H1 (cell line): ENCODE measurements at regions not wholly inside any gene's neighbourhood (a gene's known extent, or its start where the extent isn't known, plus 50 kb on each side); places are given as distances from the start of the nearest gene placed in this dataset.

Experiments used
- CTCF ChIA-PET: fragments of 300-600 bp; sonication (Branson Sonifier 250); formaldehyde crosslinking; loops from one replicate; lab custom pipeline; 2021; ENCODE audit not compliant: partially characterized antibody; lab: Charles Lee
- POLR2A ChIA-PET: fragments of 300-600 bp; sonication (Branson Sonifier 250); formaldehyde crosslinking; loops from one replicate; lab custom pipeline; 2021; ENCODE audit warnings: inconsistent platforms; ENCODE audit not compliant: partially characterized antibody; lab: Charles Lee
- DNase-seq, 2 experiments: peaks; one replicate each; pipeline versions ENCODE4 v3.0.0 to v3.0.0-alpha.2; 2010 to 2022; ENCODE audit warnings: low spot score in 2 of 2, low read depth in 1 of 2, mixed read lengths in 1 of 2
- FAIRE-seq: peaks from 2 replicates; lab custom pipeline; 2011; peaks lifted over from hg19 to GRCh38; lab: Jason Lieb, UNC
- H2AFZ ChIP-seq: 2 replicates; pipeline ENCODE4 v1.8.1; 2012; ENCODE audit warnings: low read length, inconsistent platforms
- H2AK5ac ChIP-seq: 2 replicates; pipeline ENCODE4 v1.6.1; 2013; ENCODE audit warnings: low read depth, low read length
- H2BK120ac ChIP-seq: replicated peaks from 2 replicates; pipeline ENCODE3; 2013; ENCODE audit warnings: low read depth, low read length, inconsistent platforms
- H2BK12ac ChIP-seq: 2 replicates; pipeline ENCODE4 v1.6.1; 2013; ENCODE audit warnings: low read depth, low read length
- H2BK15ac ChIP-seq: 2 replicates; pipeline ENCODE4 v1.6.1; 2013; ENCODE audit warnings: low read length
- H2BK20ac ChIP-seq: 2 replicates; pipeline ENCODE4 v1.6.1; 2013; ENCODE audit warnings: low read length
- H2BK5ac ChIP-seq: 2 replicates; pipeline ENCODE4 v1.6.1; 2013; ENCODE audit warnings: low read depth, low read length
- H3K14ac ChIP-seq: 2 replicates; pipeline ENCODE4 v1.6.1; 2013; ENCODE audit warnings: inconsistent platforms; ENCODE audit not compliant: insufficient read length
- H3K18ac ChIP-seq: 2 replicates; pipeline ENCODE4 v1.6.1; 2013; ENCODE audit warnings: low read length; ENCODE audit errors: extremely low read depth
- H3K23ac ChIP-seq: 2 replicates; pipeline ENCODE4 v1.6.1; 2013; ENCODE audit warnings: inconsistent platforms; ENCODE audit not compliant: insufficient read length
- H3K23me2 ChIP-seq: 2 replicates; pipeline ENCODE4 v1.6.1; 2013; ENCODE audit warnings: low read depth, low read length
- H3K27ac ChIP-seq: 2 replicates; pipeline ENCODE4 v1.6.1; 2011; ENCODE audit warnings: low read depth, low read length, inconsistent platforms
- H3K27me3 ChIP-seq, 4 experiments: replicated peaks in 1 of 4; 1 replicate in 1 of 4; 2 replicates in 3 of 4; pipeline versions ENCODE4 v1.6.1 to v1.8.1; 2011 to 2013; ENCODE audit warnings: low read length in 3 of 4, mild to moderate bottlenecking in 3 of 4, inconsistent platforms in 2 of 4, mixed read lengths in 2 of 4, moderate library complexity in 1 of 4; ENCODE audit not compliant: control insufficient read depth in 3 of 4, insufficient read depth in 3 of 4; ENCODE audit errors: extremely low read depth in 1 of 4
- H3K36me3 ChIP-seq, 4 experiments: 2 replicates each; pipeline versions ENCODE4 v1.6.1 to v1.8.1; 2011 to 2013; ENCODE audit warnings: mild to moderate bottlenecking in 4 of 4, low read length in 3 of 4, moderate library complexity in 2 of 4, control low read depth in 1 of 4, inconsistent platforms in 1 of 4; ENCODE audit not compliant: insufficient read depth in 4 of 4, control insufficient read depth in 2 of 4
- H3K4ac ChIP-seq: replicated peaks from 2 replicates; pipeline ENCODE3; 2013; ENCODE audit warnings: low read length, low read depth, mixed read lengths, inconsistent platforms; ENCODE audit not compliant: insufficient read length
- H3K4me1 ChIP-seq, 4 experiments: replicated peaks in 1 of 4; 1 replicate in 1 of 4; 2 replicates in 3 of 4; pipeline versions ENCODE4 v1.6.1 to v1.8.1; 2011 to 2013; ENCODE audit warnings: low read length in 3 of 4, inconsistent platforms in 2 of 4, mixed read lengths in 1 of 4; ENCODE audit not compliant: insufficient read depth in 4 of 4, control insufficient read depth in 3 of 4
- H3K4me2 ChIP-seq, 2 experiments: 2 replicates each; pipeline versions ENCODE4 v1.6.1 to v1.8.1; 2011 to 2013; ENCODE audit warnings: low read depth in 2 of 2, low read length in 2 of 2, control low read depth in 1 of 2, inconsistent platforms in 1 of 2, mild to moderate bottlenecking in 1 of 2; ENCODE audit not compliant: insufficient read depth in 1 of 2
- H3K4me3 ChIP-seq, 4 experiments: fragments of 200-600, 300-600 bp in 1 of 4; sonication (generic), shearing (Covaris generic), sonication (Bioruptor Twin) in 1 of 4; 2 replicates each; pipeline versions ENCODE4 v1.5.1 to v1.8.1; 2011 to 2016; ENCODE audit warnings: low read length in 4 of 4, low read depth in 3 of 4, control low read depth in 2 of 4, inconsistent platforms in 2 of 4, mild to moderate bottlenecking in 2 of 4, mixed read lengths in 1 of 4, moderate library complexity in 1 of 4; ENCODE audit not compliant: insufficient read depth in 2 of 4; ENCODE audit errors: extremely low read depth in 1 of 4
- H3K56ac ChIP-seq: replicated peaks from 2 replicates; pipeline ENCODE3; 2013; ENCODE audit warnings: low read depth, mild to moderate bottlenecking, mixed read lengths, low read length, inconsistent platforms; ENCODE audit not compliant: insufficient read length
- H3K79me1 ChIP-seq: 2 replicates; pipeline ENCODE4 v1.6.1; 2013; ENCODE audit warnings: low read depth, low read length, control low read depth
- H3K79me2 ChIP-seq, 2 experiments: 2 replicates each; pipeline versions ENCODE4 v1.6.1 to v1.8.1; 2012 to 2013; ENCODE audit warnings: low read length in 2 of 2, mild to moderate bottlenecking in 2 of 2, inconsistent platforms in 1 of 2; ENCODE audit not compliant: insufficient read depth in 2 of 2, control insufficient read depth in 1 of 2
- H3K9ac ChIP-seq, 4 experiments: replicated peaks in 1 of 4; 1 replicate in 1 of 4; 2 replicates in 3 of 4; pipeline versions ENCODE4 v1.6.1 to v1.8.1; 2011 to 2013; ENCODE audit warnings: low read depth in 3 of 4, low read length in 3 of 4, control low read depth in 2 of 4, mild to moderate bottlenecking in 2 of 4, moderate library complexity in 2 of 4, inconsistent platforms in 1 of 4; ENCODE audit errors: extremely low read depth in 1 of 4
- H3K9me3 ChIP-seq, 2 experiments: 2 replicates each; pipeline versions ENCODE4 v1.6.1 to v1.8.1; 2012 to 2013; ENCODE audit warnings: mild to moderate bottlenecking in 2 of 2, moderate library complexity in 2 of 2, control low read depth in 1 of 2, inconsistent platforms in 1 of 2, low read depth in 1 of 2, low read length in 1 of 2, mixed read lengths in 1 of 2; ENCODE audit not compliant: insufficient read depth in 2 of 2
- H4K20me1 ChIP-seq, 2 experiments: replicated peaks in 1 of 2; 2 replicates each; pipeline versions ENCODE3 to v1.8.1; 2011 to 2013; ENCODE audit warnings: inconsistent platforms in 2 of 2, low read length in 2 of 2, mild to moderate bottlenecking in 1 of 2; ENCODE audit not compliant: insufficient read depth in 2 of 2, control insufficient read depth in 1 of 2
- H4K5ac ChIP-seq: 2 replicates; pipeline ENCODE4 v1.6.1; 2013; ENCODE audit warnings: low read length, low read depth, mixed read lengths, inconsistent platforms; ENCODE audit not compliant: insufficient read length
- H4K8ac ChIP-seq: 2 replicates; pipeline ENCODE4 v1.8.0; 2013; ENCODE audit warnings: mild to moderate bottlenecking, moderate library complexity, low read length, inconsistent platforms; ENCODE audit not compliant: insufficient read depth; ENCODE audit errors: extremely low read depth
- H4K91ac ChIP-seq: replicated peaks from 2 replicates; pipeline ENCODE3; 2013; ENCODE audit warnings: low read length, mixed read lengths, inconsistent platforms; ENCODE audit not compliant: insufficient read length
- ASH2L ChIP-seq: fragments of 200-600, 300-600 bp; sonication (generic); IDR thresholded peaks from one replicate; pipeline ENCODE4 v1.7.1; 2017; ENCODE audit warnings: low read length
- CHD2 ChIP-seq: IDR thresholded peaks from 2 replicates; pipeline ENCODE4 v1.6.1; 2012; ENCODE audit warnings: low read length, improper control_type of control experiment
- CTBP2 ChIP-seq: IDR thresholded peaks from 2 replicates; pipeline ENCODE4 v1.7.0; 2011; ENCODE audit warnings: borderline replicate concordance, mild to moderate bottlenecking, moderate library complexity, mixed read lengths, low read length; ENCODE audit not compliant: insufficient read depth, insufficient read length
- EZH2 ChIP-seq: fragments of 200-600 bp; sonication (generic); IDR thresholded peaks from 2 replicates; pipeline ENCODE4 v1.7.1; 2012; ENCODE audit warnings: low read depth, mild to moderate bottlenecking, moderate library complexity, low read length, inconsistent platforms; ENCODE audit not compliant: severe bottlenecking
- KDM5A ChIP-seq: fragments of 200-600 bp; IDR thresholded peaks from 2 replicates; pipeline ENCODE4 v1.7.1; 2012; ENCODE audit warnings: mild to moderate bottlenecking, low read length, inconsistent platforms, mixed read lengths
- MAX ChIP-seq: IDR thresholded peaks from 2 replicates; pipeline ENCODE4 v1.6.1; 2012; ENCODE audit warnings: inconsistent platforms
- NRF1 ChIP-seq: IDR thresholded peaks from 2 replicates; pipeline ENCODE4 v1.6.1; 2011; ENCODE audit warnings: mild to moderate bottlenecking, low read depth, low read length, improper control_type of control experiment
- RAD21 ChIP-seq, 2 experiments: IDR thresholded peaks in 1 of 2; conservative IDR thresholded peaks in 1 of 2; 2 replicates each; pipeline ENCODE4 v1.6.1; 2011; ENCODE audit warnings: low read depth in 2 of 2, low read length in 2 of 2, improper control_type of control experiment in 1 of 2, inconsistent platforms in 1 of 2, mild to moderate bottlenecking in 1 of 2, moderate library complexity in 1 of 2
- RBBP5 ChIP-seq: IDR thresholded peaks from 2 replicates; pipeline ENCODE4 v1.7.1; 2012; ENCODE audit warnings: low read depth, mild to moderate bottlenecking, inconsistent platforms, low read length, moderate library complexity, borderline replicate concordance
- USF2 ChIP-seq: IDR thresholded peaks from 2 replicates; pipeline ENCODE4 v1.6.1; 2011; ENCODE audit warnings: low read length, improper control_type of control experiment
- WGBS, 2 experiments: shearing (Covaris generic) in 1 of 2; methylation state at CpG; one replicate each; pipeline versions ENCODE4 v1.1.6 to v1.1.7; 2013 to 2015; ENCODE audit warnings: low lambda C conversion rate in 2 of 2, mixed read lengths in 2 of 2, inconsistent platforms in 1 of 2, low coverage in 1 of 2, missing lambda C conversion rate in 1 of 2; ENCODE audit not compliant: insufficient replicate concordance in 2 of 2, insufficient coverage in 1 of 2, insufficient read length in 1 of 2; ENCODE audit errors: extremely low coverage in 1 of 2, missing lambda C conversion rate in 1 of 2; 5-methylcytosine and 5-hydroxymethylcytosine counted together

DNA sequence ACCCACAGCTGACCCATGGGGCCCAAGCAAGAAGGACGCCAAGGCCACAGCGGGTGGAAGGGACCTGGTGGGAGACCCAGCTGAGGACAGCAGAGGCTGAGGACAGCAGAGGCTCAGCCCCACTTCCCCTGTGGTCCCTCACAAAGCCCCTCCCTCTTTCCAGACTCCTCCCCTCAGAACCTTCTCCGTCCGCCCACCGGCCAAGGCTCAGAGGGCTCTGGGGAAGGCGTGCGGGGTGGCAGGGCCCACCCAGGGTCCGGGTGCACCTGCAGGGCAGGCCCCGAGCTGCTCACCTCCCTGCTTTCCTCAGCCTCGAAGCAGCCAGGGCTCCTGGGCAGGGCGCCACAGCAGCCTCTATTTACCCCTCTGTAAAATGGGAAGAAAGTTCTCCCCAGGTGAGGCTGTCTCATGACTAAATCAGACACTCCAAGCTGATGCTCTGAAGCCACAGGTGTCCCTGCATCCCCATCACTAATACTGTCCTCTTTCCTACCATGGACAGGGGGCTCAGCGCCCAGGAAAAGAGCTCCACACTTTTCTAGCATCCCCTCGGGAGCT lies 137.9 kb upstream of the PPP1R26 start:
- H2BK15ac ChIP-seq = peak overlapping the region; percentile 72
- H4K5ac ChIP-seq = peak overlapping the region; percentile 54
- peaks cover 3% of the 10 kb centered on the region; the same call in 1 of the 2 replicates for H3K79me1 ChIP-seq
- peak overlapping the region; percentile 98 for H2BK12ac ChIP-seq
- H3K36me3 ChIP-seq = no peaks in the 10 kb centered on the region
- H4K20me1 ChIP-seq = peaks cover 0 to 3% of the 10 kb centered on the region in 2 experiments
- no peak overlapping the region for H3K27ac ChIP-seq
- DNase-seq = no peak
- H2AFZ ChIP-seq = no peak overlapping the region
- peak overlapping the region; percentile 100 for H2BK20ac ChIP-seq
- peak overlapping the region; percentile 82 for H3K4ac ChIP-seq
- ChIA-PET POLR2A (no interaction called here), CTCF (interaction anchor here (1.0 to 9.5 kb wide), 18 partner anchors 8 to 258 kb away, joined by 3 to 50 read pairs (median 5); no protein-coding TSS in a partner anchor)
- H2AK5ac ChIP-seq = peak overlapping the region; percentile 14; the same call in 1 of the 2 replicates
- WGBS, 2 experiments = 81% methylated on average over 13 of the region's 13 CpGs; no CpG with 5 or more reads in 1 of the 2 experiments
- peak overlapping the region; percentile 35 for H3K56ac ChIP-seq
- H4K91ac ChIP-seq = peak overlapping the region; percentile 100
- no peaks in the 10 kb centered on the region; the same call in 1 of the 2 replicates for H3K23me2 ChIP-seq
- H3K23ac ChIP-seq = no peak overlapping the region
- H4K8ac ChIP-seq = 0 out of 2 replicates have a peak overlapping the region, but pooled peaks have one; percentile 52
- no peak for FAIRE-seq
- H3K27me3 ChIP-seq = no peaks in the 10 kb centered on the region; a peak in 1 of 7 replicates
- H3K4me1 ChIP-seq = peaks cover 2 to 35% (median 25%) of the 10 kb centered on the region in 4 experiments
- H3K18ac ChIP-seq = peak overlapping the region; percentile 99
- no peak for TF ChIP-seq ASH2L
- TF ChIP-seq USF2 = no peak
- no peak for TF ChIP-seq CTBP2
- no peak for TF ChIP-seq RBBP5
- TF ChIP-seq MAX = no peak
- TF ChIP-seq EZH2 = no peak
- no peak for TF ChIP-seq NRF1
- TF ChIP-seq CHD2 = no peak
- no peak for TF ChIP-seq RAD21 (IDR thresholded peaks at IDR 0.05 in 1 of 2, conservative IDR thresholded peaks at IDR 0.05 in 1 of 2; ENCODE audit: low read depth in 2 of 2, low read length in 2 of 2)
- TF ChIP-seq KDM5A = no peak
- no peak overlapping the region for H3K4me2 ChIP-seq
- H3K14ac ChIP-seq = no peak overlapping the region
- no peaks in the 10 kb centered on the region for H3K79me2 ChIP-seq
- H2BK5ac ChIP-seq = peak overlapping the region; percentile 98
- H2BK120ac ChIP-seq = peak overlapping the region; percentile 99
- no peak overlapping the region for H3K9ac ChIP-seq
- no peaks in the 10 kb centered on the region for H3K9me3 ChIP-seq
- no peak overlapping the region for H3K4me3 ChIP-seq
